M059J (cell line): ENCODE measurements at regions not wholly inside any gene's neighbourhood (a gene's known extent, or its start where the extent isn't known, plus 50 kb on each side); places are given as distances from the start of the nearest gene placed in this dataset.
A peak's percentile ranks its signal among the peaks of the same experiment; 100 is the strongest.

Experiments used
- DNase-seq: peaks from one replicate; pipeline ENCODE4 v3.0.0-alpha.2; 2012; ENCODE audit warnings: low read depth

- DNase-seq: no peak
These were observed 97.6 kb downstream of the TM2D1 start for GRCh38 chr1:61627365-61627764.

GRCh38 chr1:61626816-61627215 lies 98.1 kb downstream of the TM2D1 start:
- peak; percentile 20 for DNase-seq

- DNase-seq: no peak
These were observed 101.1 kb downstream of the TM2D1 start for GRCh38 chr1:61623852-61624251.

GRCh38 chr1:61620536-61620935 lies 104.4 kb downstream of the TM2D1 start:
- no peak for DNase-seq

- no peak for DNase-seq
These were observed 106.2 kb downstream of the TM2D1 start for GRCh38 chr1:61618755-61619154.

GRCh38 chr1:61618193-61618592 lies 106.7 kb downstream of the TM2D1 start:
- no peak for DNase-seq

- DNase-seq: peak; percentile 23
These were observed 108.1 kb downstream of the TM2D1 start for GRCh38 chr1:61616830-61617229.

GRCh38 chr1:61612602-61613001 lies 112.3 kb downstream of the TM2D1 start:
- no peak for DNase-seq

- no peak for DNase-seq
These were observed 115.9 kb downstream of the TM2D1 start for GRCh38 chr1:61609040-61609439.

- no peak for DNase-seq
These were observed 117.5 kb downstream of the TM2D1 start for GRCh38 chr1:61607448-61607847.

- DNase-seq: peak; percentile 47
These were observed 118.3 kb downstream of the TM2D1 start for GRCh38 chr1:61606448-61607312.

GRCh38 chr1:61605607-61606321 lies 119.2 kb downstream of the TM2D1 start:
- DNase-seq: peak; percentile 58

- DNase-seq: no peak
These were observed 120.3 kb downstream of the TM2D1 start for GRCh38 chr1:61604684-61605083.

GRCh38 chr1:61604261-61604660 lies 120.7 kb downstream of the TM2D1 start:
- DNase-seq: no peak

GRCh38 chr1:61602663-61603062 lies 122.3 kb downstream of the TM2D1 start:
- DNase-seq: no peak

GRCh38 chr1:61597601-61598000 lies 127.3 kb downstream of the TM2D1 start:
- DNase-seq: no peak

GRCh38 chr1:61593331-61593730 lies 131.6 kb downstream of the TM2D1 start:
- no peak for DNase-seq

GRCh38 chr1:61591351-61591750 lies 133.6 kb downstream of the TM2D1 start:
- no peak for DNase-seq

GRCh38 chr1:61588736-61589672 lies 135.9 kb downstream of the TM2D1 start:
- peak; percentile 65 for DNase-seq

- DNase-seq: peak; percentile 70
These were observed 139.2 kb downstream of the TM2D1 start for GRCh38 chr1:61585714-61586113.

- no peak for DNase-seq
These were observed 141.2 kb downstream of the TM2D1 start for GRCh38 chr1:61583703-61584102.

- no peak for DNase-seq
These were observed 143.7 kb downstream of the TM2D1 start for GRCh38 chr1:61581251-61581650.
